Cerebellar nuclear complex (tissue), 1 donor: ENCODE measurements at regions not wholly inside any gene's neighbourhood (a gene's known extent, or its start where the extent isn't known, plus 50 kb on each side); places are given as distances from the start of the nearest gene placed in this dataset.
"Not testable (repeated sequence)": the region's sequence is repeated elsewhere in the genome, so short reads cannot be mapped to it uniquely, and the experiment has no call there.

ENCODE experiments used
- DNase-seq, 2 experiments: peaks; one replicate each; lab custom pipeline; 2025; lab: John Stamatoyannopoulos, UW

GRCh38 chr5:72692651-72693442 lies 123.6 kb upstream of the TNPO1 start:
- no peak for DNase-seq

GRCh38 chr5:72692231-72692637 lies 124.2 kb upstream of the TNPO1 start:
- no peak for DNase-seq

- no peak for DNase-seq
These were observed 124.7 kb upstream of the TNPO1 start for GRCh38 chr5:72691751-72692150.

DNA sequence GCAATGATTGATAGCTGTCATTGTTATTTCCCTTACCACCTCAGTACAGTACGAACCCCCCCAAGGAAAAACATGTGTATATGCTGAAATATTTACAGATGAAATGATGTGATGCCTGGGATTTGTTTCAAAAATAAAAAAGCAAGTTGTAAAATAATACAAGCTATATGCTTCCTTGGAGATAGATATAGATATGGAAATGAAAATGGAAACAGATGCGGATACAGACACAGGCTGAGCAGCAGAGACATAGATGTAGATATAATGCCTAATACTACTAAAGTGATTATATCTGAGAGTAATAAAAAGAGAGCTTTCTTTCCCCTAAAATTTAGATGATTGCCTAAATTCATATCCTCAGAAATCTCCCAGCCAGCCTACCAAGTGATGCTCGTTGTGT lies 127.5 kb upstream of the TNPO1 start:
- no peak for DNase-seq

- no peak for DNase-seq
These were observed 129.2 kb upstream of the TNPO1 start for GRCh38 chr5:72687288-72687687.

GRCh38 chr5:72682561-72682960 lies 133.9 kb upstream of the TNPO1 start:
- DNase-seq = no peak

DNA sequence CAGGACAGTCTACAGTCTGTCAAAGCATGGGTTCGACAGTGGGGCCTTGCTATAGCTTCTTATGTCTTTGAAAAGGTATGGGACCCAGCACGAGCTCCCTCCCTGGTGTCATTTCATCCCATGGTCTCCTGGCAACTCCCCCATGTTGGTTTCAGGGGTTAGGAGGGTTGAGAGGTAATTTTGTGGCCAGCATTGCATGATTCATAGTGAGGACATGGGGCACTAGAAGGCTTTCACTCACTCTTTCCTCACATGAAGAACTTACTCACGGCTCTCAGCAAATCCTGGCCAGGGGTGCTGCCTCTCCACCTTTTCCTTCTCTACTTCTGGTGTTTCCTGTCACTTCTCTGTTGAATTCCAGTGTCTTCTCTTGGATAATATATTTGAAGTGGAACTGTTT lies 134.7 kb upstream of the TNPO1 start:
- DNase-seq = no peak

DNA sequence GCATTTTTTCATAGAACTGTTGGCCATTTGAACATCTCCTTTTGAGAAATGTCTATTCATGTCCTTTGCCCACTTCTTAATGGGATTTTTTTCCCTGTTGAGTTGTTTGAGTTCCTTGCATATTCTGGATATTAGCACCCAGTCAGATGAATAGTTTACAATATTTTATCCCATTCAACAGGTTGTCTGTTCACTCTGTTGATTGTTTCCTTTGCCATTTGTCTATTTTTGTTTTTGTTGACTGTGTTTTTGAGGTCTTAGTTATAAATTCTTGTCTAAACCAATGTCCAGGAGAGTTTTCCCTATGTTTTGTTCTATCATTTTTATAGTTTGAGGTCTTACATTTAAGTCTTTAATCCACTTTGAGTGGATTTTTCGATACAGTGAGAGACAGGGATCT lies 139.0 kb upstream of the TNPO1 start:
- no peak for DNase-seq

GRCh38 chr5:72676831-72677230 lies 139.6 kb upstream of the TNPO1 start:
- DNase-seq = not testable (repeated sequence)

DNA sequence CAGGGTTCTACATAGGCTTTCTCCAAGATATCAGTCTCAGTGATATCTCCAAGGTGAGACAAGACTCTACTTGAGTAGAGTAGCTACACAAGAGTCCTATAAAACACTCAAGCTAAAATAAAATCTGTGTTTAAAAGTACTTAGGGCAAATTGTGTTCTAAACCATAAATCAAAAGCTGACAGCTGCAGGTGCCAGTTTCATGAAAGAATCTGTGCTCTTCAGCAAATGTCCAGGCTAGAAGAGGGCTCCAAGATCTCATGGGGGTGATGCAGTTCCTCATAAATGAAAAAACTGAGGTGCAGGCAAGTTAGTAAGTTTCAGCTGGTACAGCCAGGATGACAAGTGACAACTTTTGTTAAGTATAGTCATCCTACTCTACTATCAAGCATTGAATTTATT lies 142.8 kb upstream of the TNPO1 start:
- DNase-seq = no peak

GRCh38 chr5:72673180-72673579 lies 143.3 kb upstream of the TNPO1 start:
- no peak for DNase-seq

DNA sequence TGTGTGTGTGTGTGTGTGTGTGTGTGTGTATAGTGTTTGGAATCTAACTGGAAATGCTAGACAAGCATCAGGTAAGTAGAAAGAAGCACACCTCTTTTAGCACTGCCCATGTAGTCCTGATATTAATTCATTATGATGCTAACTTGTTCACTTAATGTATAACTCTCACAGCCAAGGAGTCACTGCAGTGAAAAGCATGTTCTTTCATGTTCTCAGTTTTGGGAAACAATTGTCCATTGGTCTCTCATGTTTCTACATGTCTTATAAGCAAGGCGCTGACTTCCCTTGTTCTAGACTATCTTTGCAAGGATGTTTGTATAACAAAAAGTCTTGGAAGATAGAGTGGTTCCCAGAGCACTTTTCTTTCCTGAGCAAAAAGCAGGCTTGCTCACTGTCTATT lies 148.8 kb upstream of the TNPO1 start:
- no peak for DNase-seq

- no peak for DNase-seq
These were observed 153.5 kb upstream of the TNPO1 start for GRCh38 chr5:72662936-72663335.

DNA sequence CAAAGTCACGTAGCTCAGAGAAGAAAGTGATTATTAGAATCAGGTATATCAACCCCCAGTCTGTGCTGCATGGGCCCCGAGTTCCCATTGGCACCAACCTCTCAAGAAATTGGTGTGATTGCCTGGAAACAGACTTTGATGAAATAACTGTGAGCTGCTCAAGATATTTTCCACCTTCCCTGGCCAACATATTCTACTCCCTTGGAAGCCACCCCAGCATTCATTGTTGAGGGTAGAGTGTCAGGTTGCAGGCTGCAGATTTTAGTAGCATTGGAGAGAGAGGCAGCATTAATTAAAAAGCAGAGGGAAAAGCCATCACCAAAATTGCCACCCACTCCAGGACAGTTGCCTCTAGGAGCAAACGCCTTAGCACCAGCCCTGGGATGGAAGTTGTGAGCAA lies 154.2 kb upstream of the TNPO1 start:
- DNase-seq = no peak

GRCh38 chr5:72661405-72661804 lies 154.2 kb upstream of the ZNF366 start:
- no peak for DNase-seq

DNA sequence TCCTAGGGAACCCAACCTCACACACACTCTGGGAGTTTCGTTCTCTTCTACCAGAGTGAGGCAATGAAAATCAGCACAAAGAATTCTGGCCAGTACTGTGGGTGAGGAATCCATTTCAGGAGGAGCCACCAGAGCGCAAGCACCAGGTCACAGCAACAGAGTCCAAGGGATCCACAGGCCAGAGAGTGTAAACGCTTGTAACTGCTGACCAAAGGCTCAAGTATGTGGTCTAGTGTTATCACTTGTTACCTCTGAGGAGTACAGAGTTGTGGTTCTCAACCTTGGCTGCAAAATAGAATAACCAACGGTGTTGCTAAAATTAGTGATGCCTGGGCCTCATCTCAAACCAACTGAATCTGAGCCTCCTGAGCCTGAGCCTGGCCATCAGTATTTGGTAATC lies 152.5 kb upstream of the ZNF366 start:
- no peak for DNase-seq

GRCh38 chr5:72658761-72659540 lies 151.7 kb upstream of the ZNF366 start:
- DNase-seq = no peak

GRCh38 chr5:72658161-72658560 lies 151.0 kb upstream of the ZNF366 start:
- no peak for DNase-seq

DNA sequence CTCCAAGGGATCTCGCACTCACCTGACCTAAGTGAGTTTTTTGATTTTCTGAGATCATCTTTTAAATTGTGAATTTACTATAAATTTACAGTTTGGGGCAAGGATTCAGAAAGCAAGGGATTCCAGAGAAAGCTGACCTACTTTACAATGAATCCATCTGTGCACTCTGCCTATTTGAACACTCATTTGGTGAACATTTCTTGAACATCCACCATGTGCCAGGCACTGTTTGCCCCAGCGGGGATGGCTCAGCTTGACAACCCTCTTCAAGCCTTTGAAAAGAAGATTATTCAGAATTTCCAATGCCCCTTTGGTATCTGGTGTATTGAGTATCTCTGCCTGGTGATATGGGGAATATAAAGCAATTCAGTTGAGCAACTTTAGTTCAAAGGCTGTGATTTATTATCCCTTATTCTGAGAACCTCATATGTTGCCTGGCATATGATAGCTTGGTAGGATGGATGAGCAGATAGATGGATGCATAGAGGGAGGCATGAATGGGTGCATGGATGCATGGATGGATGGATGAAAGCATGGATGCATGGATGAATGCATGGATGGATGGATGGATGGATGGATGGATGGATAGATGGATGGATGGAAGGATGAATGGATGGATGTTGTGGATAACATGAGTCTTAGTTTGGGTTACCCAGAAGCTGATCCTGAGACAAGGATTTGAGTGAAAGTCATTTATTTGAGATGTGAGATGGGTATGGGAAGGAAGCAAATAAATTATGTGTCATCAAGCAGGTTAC lies 149.7 kb upstream of the ZNF366 start:
- peak in 1 of 2 experiments; percentile 42 for DNase-seq

GRCh38 chr5:72656331-72656730 lies 149.1 kb upstream of the ZNF366 start:
- DNase-seq = no peak

DNA sequence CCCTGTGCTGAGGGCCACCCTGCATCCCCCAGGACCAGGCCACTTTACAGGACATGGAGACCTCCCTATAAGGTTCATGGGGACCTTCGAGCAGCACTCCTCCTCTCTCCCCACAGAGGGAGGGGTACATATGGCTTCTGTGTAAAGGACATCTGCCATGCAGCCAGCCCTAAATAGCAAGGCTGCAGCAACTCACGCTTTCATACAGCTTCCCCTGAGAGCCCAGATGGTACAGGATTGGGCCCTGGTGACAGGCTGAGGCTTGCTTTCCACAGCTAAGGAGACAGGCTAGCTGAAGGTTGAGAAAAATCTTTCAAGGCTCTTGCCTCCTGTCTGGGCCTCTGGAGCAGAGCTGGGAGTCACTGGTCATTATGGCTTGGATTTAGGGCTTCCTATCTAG lies 147.0 kb upstream of the ZNF366 start:
- DNase-seq = peak in 1 of 2 experiments; percentile 35

- DNase-seq = no peak
These were observed 146.4 kb upstream of the ZNF366 start for GRCh38 chr5:72653586-72653985.

DNA sequence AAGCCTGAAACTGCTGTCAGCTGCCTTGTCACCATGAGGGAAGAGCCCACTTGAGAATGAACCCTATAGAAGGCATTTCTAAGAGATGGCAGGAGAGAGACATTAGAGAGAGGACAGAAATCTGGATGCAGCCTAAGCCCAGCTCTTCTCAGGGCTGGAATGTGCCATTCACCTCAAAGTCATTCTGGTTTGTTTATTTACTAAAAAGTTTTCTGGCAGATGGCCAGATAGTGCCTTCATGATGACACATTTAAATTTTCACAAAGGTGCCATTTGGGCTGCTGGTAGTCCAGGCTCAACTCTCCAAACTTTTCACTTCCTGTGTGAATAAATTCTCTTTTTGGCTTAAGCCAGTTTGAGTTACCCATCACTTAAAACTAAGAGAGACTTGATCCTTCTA lies 144.6 kb upstream of the ZNF366 start:
- no peak for DNase-seq
